A204.1 (cell line): ENCODE measurements at regions not wholly inside any gene's neighbourhood (a gene's known extent, or its start where the extent isn't known, plus 50 kb on each side); places are given as distances from the start of the nearest gene placed in this dataset.

Source experiments
- FAIRE-seq: peaks from 2 replicates; lab custom pipeline; 2012; peaks lifted over from hg19 to GRCh38; lab: Jason Lieb, UNC

GRCh38 chr17:68660302-68660701, 59.1 kb upstream of the FAM20A start:
- no peak for FAIRE-seq

- no peak for FAIRE-seq
Observed at GRCh38 chr17:68658999-68659780, 58.0 kb upstream of the FAM20A start.

GRCh38 chr17:68657576-68657975, 56.4 kb upstream of the FAM20A start:
- FAIRE-seq: no peak

GRCh38 chr17:68657166-68657565, 56.0 kb upstream of the FAM20A start:
- no peak for FAIRE-seq

- no peak for FAIRE-seq
Observed at GRCh38 chr17:68656666-68657065, 55.5 kb upstream of the FAM20A start.
